HG02623 (cell line): ENCODE measurements at regions not wholly inside any gene's neighbourhood (a gene's known extent, or its start where the extent isn't known, plus 50 kb on each side); places are given as distances from the start of the nearest gene placed in this dataset.

Experiments used
- ATAC-seq: cut with Tn5 transposase; IDR thresholded peaks from one replicate; pipeline ENCODE4 v1.9.1; 2021; ENCODE audit warnings: moderate library complexity; ENCODE audit not compliant: unreplicated experiment

- ATAC-seq = no peak
Observed at GRCh38 chr20:21577551-21577950, 63.7 kb upstream of the NKX2-2 start.

GRCh38 chr20:21575981-21576740 lies 62.3 kb upstream of the NKX2-2 start:
- no peak for ATAC-seq

- no peak for ATAC-seq
Observed at GRCh38 chr20:21575167-21575566, 61.3 kb upstream of the NKX2-2 start.

- no peak for ATAC-seq
Observed at GRCh38 chr20:21574443-21574842, 60.6 kb upstream of the NKX2-2 start.

- ATAC-seq = no peak
Observed at GRCh38 chr20:21573259-21573658, 59.4 kb upstream of the NKX2-2 start.

GRCh38 chr20:21571841-21572690 lies 58.2 kb upstream of the NKX2-2 start:
- ATAC-seq = no peak

- no peak for ATAC-seq
Observed at GRCh38 chr20:21570285-21570992, 56.6 kb upstream of the NKX2-2 start.

GRCh38 chr20:21569586-21569985 lies 55.7 kb upstream of the NKX2-2 start:
- ATAC-seq = no peak

GRCh38 chr20:21564127-21564773 lies 50.4 kb upstream of the NKX2-2 start:
- ATAC-seq = no peak
